Upper lobe of right lung (tissue), 1 donor: ENCODE measurements at regions not wholly inside any gene's neighbourhood (a gene's known extent, or its start where the extent isn't known, plus 50 kb on each side); places are given as distances from the start of the nearest gene placed in this dataset.

Source experiments
- ATAC-seq: fragments of 200-7000 bp; cut with Tn5 transposase; one replicate; pipeline ENCODE4 v1.9.1; 2020; ENCODE audit warnings: mild to moderate bottlenecking, moderate library complexity
- DNase-seq: peaks from one replicate; pipeline ENCODE4 v3.0.0-alpha.2; 2020
- H3K27ac ChIP-seq: fragments of 200-600 bp; one replicate; pipeline ENCODE4 v1.8.0; 2022
- H3K27me3 ChIP-seq: fragments of 200-600 bp; one replicate; pipeline ENCODE4 v1.8.0; 2022; ENCODE audit warnings: mild to moderate bottlenecking
- H3K36me3 ChIP-seq: fragments of 200-600 bp; one replicate; pipeline ENCODE4 v1.8.0; 2022
- H3K4me1 ChIP-seq: fragments of 200-600 bp; one replicate; pipeline ENCODE4 v1.8.0; 2022
- H3K4me3 ChIP-seq: fragments of 200-600 bp; one replicate; pipeline ENCODE4 v1.8.0; 2022; ENCODE audit warnings: mild to moderate bottlenecking
- H3K9me3 ChIP-seq: fragments of 200-600 bp; one replicate; pipeline ENCODE4 v1.8.0; 2022
- intact Hi-C: fragments of 100-400 bp; cut with DNase I; formaldehyde crosslinking; loops from one replicate; pipeline ENCODE4 v1.11.0; 2022
- TF ChIP-seq, protein P1 (sequence below): fragments of 200-600 bp; IDR thresholded peaks from one replicate; pipeline ENCODE4 v1.8.0; 2022; ENCODE audit warnings: antibody characterized with exemption
- donor health status: DM: no; HTN: yes; CAD: no; lungs with severe emphysema.

DNA sequence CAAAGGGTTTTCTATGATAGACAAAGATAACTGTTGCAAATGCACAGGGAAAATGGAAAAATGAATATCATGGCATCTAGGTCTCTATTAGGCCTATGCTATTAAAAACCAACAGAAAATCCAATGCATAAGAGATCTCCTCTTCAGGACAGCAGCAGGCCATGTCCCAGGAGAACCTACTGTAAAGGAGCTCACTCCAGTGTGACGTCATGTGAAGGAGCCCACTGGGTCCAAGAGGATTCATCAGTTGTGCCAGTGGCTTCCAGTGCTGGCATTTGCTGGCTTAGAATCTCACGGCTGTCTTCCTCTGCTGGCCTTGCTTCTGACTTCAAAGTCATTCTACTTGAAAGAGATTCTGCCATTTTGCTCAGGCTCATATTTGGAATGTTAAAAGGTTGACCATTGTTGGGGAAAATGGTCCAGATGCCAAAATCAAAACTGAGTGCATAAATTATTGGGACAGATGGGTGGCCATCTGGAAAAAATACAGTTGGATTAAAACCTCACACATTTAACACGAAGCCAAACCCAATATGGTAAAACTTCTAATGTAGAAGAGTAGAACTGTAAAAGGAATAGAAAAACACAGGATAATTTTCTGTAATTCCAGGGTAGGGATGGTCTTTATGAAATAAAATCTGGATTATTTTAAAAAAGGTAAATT, 75.4 kb upstream of the ARID2 start:
- intact Hi-C loops, result no loop called here
- no peaks in the 10 kb centered on the region for H3K9me3 ChIP-seq
- TF ChIP-seq, protein P1, sequence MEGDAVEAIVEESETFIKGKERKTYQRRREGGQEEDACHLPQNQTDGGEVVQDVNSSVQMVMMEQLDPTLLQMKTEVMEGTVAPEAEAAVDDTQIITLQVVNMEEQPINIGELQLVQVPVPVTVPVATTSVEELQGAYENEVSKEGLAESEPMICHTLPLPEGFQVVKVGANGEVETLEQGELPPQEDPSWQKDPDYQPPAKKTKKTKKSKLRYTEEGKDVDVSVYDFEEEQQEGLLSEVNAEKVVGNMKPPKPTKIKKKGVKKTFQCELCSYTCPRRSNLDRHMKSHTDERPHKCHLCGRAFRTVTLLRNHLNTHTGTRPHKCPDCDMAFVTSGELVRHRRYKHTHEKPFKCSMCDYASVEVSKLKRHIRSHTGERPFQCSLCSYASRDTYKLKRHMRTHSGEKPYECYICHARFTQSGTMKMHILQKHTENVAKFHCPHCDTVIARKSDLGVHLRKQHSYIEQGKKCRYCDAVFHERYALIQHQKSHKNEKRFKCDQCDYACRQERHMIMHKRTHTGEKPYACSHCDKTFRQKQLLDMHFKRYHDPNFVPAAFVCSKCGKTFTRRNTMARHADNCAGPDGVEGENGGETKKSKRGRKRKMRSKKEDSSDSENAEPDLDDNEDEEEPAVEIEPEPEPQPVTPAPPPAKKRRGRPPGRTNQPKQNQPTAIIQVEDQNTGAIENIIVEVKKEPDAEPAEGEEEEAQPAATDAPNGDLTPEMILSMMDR, result no peak
- no peaks in the 10 kb centered on the region for H3K4me1 ChIP-seq
- DNase-seq, result no peak
- H3K36me3 ChIP-seq, result no peaks in the 10 kb centered on the region
- ATAC-seq, result no peak
- no peaks in the 10 kb centered on the region for H3K27me3 ChIP-seq
- H3K4me3 ChIP-seq, result no peak overlapping the region
- no peak overlapping the region for H3K27ac ChIP-seq

DNA sequence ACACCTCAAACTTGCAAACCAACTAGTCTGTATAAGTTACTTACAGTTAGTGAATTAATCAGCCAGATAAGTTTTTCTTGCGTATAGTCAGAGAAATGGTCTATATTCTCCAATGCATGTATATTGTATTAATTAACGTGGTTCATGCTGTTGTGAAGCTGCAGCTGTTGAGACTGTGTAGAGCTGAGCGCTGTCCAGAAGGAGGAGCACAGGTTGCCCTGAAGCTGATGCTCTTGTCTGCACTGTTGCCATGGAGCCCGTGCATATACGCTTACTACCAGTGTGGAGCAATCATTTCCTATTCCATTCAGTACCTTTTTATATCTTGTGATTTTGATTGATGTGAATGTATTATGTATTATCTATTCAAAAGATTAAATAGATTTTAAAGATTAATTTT, 74.3 kb upstream of the ARID2 start:
- Histone ChIP-seq H3K27me3 (no peaks in the 10 kb centered on the region), H3K27ac (no peak overlapping the region), H3K9me3 (no peaks in the 10 kb centered on the region), H3K36me3 (no peaks in the 10 kb centered on the region), H3K4me1 (no peaks in the 10 kb centered on the region), H3K4me3 (no peak overlapping the region)
- ATAC-seq (peak; percentile 61), DNase-seq (no peak)
- TF ChIP-seq, protein P1, result no peak
- intact Hi-C loops, result no loop called here

DNA sequence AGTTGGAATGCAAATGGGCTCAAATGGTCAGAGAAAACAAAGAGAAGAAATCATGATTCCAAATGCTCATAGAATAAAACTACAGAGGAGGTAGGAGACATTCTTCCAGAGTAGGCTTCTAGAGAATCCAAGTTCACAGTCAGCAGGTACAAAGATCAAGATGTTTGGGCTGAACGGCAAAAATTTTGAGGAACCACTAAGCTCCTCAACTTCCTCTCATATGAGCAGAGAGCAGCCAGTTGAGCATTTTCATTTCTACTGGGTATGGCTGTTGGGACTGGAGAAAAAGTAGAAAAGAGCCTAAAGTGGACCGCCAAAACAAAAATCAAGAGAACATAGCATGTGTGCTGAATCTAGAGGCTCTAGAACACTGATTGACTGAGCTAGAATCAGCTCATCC, 73.8 kb upstream of the ARID2 start:
- Histone ChIP-seq H3K36me3 (no peaks in the 10 kb centered on the region), H3K9me3 (no peaks in the 10 kb centered on the region), H3K27ac (no peak overlapping the region), H3K4me1 (no peaks in the 10 kb centered on the region), H3K27me3 (no peaks in the 10 kb centered on the region), H3K4me3 (no peak overlapping the region)
- intact Hi-C loops, result no loop called here
- no peak for ATAC-seq
- TF ChIP-seq, protein P1, result no peak
- no peak for DNase-seq

DNA sequence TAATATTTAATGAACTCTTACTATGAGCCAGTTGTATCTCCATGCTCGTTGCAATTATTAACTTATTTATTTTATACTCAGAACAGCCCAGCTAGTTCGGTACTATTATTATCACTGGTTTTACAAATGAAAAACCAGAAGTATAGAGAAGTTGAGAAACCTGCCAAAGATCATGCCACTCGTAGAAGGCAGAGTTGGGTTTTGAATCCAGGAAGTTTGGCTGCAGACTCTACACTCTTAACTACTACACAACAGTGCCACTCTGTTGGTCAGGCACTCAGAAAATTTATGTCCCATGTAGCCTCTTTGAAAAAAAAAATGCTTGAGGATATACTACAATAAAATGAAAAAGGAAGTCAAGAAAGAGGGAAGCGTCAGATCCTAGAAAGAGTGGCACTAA, 71.5 kb upstream of the ARID2 start:
- H3K27ac ChIP-seq, result no peak overlapping the region
- ATAC-seq, result peak; percentile 51

DNA sequence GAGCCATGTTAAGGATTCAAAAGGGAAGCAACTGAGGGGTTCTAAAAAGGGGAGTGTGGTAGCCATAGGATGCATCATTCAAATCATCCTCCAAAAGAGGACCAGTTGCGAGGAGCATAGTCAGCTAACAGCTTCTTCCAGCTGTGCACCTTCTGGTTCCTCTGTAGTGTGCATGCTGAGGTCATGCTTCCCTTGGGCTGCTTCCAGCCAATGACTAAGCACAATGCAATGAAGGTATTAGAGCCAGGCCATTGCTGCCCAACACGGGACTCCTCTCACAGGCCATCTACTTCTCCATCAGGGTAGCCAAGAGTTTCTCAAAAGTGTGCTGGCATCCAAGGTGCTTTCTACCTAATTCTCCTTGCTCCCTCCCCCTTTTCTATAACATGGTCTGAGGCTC, 69.2 kb upstream of the ARID2 start:
- Histone ChIP-seq H3K9me3 (no peaks in the 10 kb centered on the region), H3K4me3 (no peak overlapping the region), H3K27ac (no peak overlapping the region), H3K36me3 (no peaks in the 10 kb centered on the region), H3K27me3 (no peaks in the 10 kb centered on the region), H3K4me1 (no peaks in the 10 kb centered on the region)
- TF ChIP-seq, protein P1, result no peak
- peak; percentile 64 for ATAC-seq
- DNase-seq, result no peak
- intact Hi-C loops, result no loop called here

More for the DNA sequence above, 71.5 kb upstream of the ARID2 start:
- Histone ChIP-seq H3K36me3 (no peaks in the 10 kb centered on the region), H3K4me3 (no peak overlapping the region), H3K4me1 (no peaks in the 10 kb centered on the region), H3K9me3 (no peaks in the 10 kb centered on the region), H3K27me3 (no peaks in the 10 kb centered on the region)
- intact Hi-C loops, result no loop called here
- TF ChIP-seq, protein P1, result no peak
- DNase-seq, result no peak

DNA sequence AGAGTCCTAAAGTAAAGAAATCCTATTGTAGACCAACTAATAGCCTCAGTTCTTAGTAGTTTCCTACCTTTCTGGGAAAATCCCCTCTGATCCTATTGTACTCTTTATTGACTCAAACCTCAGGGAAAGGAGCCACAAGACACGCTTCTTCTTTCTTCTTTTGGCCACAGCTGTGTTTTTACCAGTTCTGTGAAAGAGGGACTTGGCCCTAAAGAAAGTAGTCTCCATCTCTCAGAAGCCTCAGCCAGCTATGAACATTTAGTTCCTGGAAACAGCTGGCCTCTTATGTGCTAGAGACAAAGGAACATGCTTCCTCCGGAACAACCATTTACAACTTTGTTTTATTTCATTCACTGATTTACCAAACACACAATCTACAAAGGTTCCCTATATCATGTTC, 66.1 kb upstream of the ARID2 start:
- peaks cover under 1% of the 10 kb centered on the region for H3K4me1 ChIP-seq
- no peak for ATAC-seq
- H3K9me3 ChIP-seq, result no peaks in the 10 kb centered on the region
- H3K27me3 ChIP-seq, result no peaks in the 10 kb centered on the region
- no peak overlapping the region for H3K4me3 ChIP-seq
- no peak for DNase-seq
- TF ChIP-seq, protein P1, result no peak
- intact Hi-C loops, result no loop called here
- no peaks in the 10 kb centered on the region for H3K36me3 ChIP-seq
- H3K27ac ChIP-seq, result no peak overlapping the region
